Endothelial cell of umbilical vein (primary cell): ENCODE measurements at regions not wholly inside any gene's neighbourhood (a gene's known extent, or its start where the extent isn't known, plus 50 kb on each side); places are given as distances from the start of the nearest gene placed in this dataset.

Source experiments
- EZH2 ChIP-seq: IDR thresholded peaks from 2 replicates; pipeline ENCODE4 v1.6.1; 2012; ENCODE audit warnings: borderline replicate concordance, low read depth, mild to moderate bottlenecking, moderate library complexity, low read length, inconsistent platforms; ENCODE audit not compliant: severe bottlenecking
- FOS ChIP-seq: IDR thresholded peaks from 2 replicates; pipeline ENCODE4 v1.6.1; 2011; ENCODE audit warnings: mild to moderate bottlenecking, low read length, moderate library complexity, borderline replicate concordance; ENCODE audit not compliant: insufficient read depth
- JUN ChIP-seq: IDR thresholded peaks from 2 replicates; pipeline ENCODE4 v1.6.1; 2011; ENCODE audit warnings: borderline replicate concordance, low read depth; ENCODE audit not compliant: insufficient read length, insufficient read depth
- POLR2A ChIP-seq: IDR thresholded peaks from 2 replicates; pipeline ENCODE4 v1.6.1; 2012; ENCODE audit warnings: low read depth, mild to moderate bottlenecking, control low read depth, low read length
- POLR2AphosphoS5 ChIP-seq: IDR thresholded peaks from 2 replicates; pipeline ENCODE4 v1.6.1; 2012; ENCODE audit warnings: low read depth, mild to moderate bottlenecking, control low read depth, low read length, moderate library complexity; ENCODE audit not compliant: insufficient read depth
- TF ChIP-seq, protein P1 (sequence below), 2 donors: IDR thresholded peaks; 1 replicate in 1 of 2; 2 replicates in 1 of 2; pipeline ENCODE4 v1.5.1; 2011; ENCODE audit warnings: low read length in 2 of 2, mild to moderate bottlenecking in 2 of 2, moderate library complexity in 2 of 2, control low read depth in 1 of 2, inconsistent platforms in 1 of 2, low read depth in 1 of 2; ENCODE audit not compliant: insufficient read depth in 1 of 2; ENCODE audit errors: extremely low read depth in 1 of 2
- TF ChIP-seq, protein P2 (sequence below): IDR thresholded peaks from 2 replicates; pipeline ENCODE4 v1.6.1; 2011; ENCODE audit not compliant: insufficient read depth, insufficient read length

DNA sequence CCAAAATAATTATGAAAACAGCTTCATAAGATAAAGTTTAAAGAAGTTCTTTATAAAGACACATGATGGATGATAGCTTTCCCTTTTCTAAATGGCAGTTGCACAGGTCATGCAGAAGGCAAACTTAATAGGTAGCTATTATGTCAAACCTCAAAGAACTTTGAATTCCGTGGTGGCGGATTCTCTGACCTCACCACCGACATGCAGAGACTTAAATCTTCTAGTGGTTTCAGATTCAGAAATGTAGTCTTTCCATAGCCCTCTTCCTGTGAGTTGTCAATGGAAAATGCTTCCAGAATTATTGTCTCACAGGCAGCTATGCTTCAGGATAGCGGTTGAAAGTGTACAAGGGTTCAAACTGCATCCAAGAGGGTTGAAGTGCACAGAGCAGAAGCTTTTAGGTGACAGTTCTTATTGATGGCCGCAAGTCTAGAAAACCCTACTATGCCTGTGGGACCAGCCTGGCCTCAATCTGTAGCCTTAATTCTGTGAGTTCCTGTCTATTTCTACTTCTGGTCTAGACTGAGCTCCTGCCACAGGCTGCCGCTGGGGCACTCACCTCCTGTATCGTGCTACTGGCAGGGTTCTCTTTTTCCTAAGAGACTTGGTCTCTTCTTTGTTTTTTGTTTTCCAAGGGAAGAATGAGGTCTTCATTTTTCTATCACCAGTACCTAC lies 117.0 kb upstream of the ERRFI1 start:
- no peak for TF ChIP-seq POLR2A
- TF ChIP-seq, protein P1, sequence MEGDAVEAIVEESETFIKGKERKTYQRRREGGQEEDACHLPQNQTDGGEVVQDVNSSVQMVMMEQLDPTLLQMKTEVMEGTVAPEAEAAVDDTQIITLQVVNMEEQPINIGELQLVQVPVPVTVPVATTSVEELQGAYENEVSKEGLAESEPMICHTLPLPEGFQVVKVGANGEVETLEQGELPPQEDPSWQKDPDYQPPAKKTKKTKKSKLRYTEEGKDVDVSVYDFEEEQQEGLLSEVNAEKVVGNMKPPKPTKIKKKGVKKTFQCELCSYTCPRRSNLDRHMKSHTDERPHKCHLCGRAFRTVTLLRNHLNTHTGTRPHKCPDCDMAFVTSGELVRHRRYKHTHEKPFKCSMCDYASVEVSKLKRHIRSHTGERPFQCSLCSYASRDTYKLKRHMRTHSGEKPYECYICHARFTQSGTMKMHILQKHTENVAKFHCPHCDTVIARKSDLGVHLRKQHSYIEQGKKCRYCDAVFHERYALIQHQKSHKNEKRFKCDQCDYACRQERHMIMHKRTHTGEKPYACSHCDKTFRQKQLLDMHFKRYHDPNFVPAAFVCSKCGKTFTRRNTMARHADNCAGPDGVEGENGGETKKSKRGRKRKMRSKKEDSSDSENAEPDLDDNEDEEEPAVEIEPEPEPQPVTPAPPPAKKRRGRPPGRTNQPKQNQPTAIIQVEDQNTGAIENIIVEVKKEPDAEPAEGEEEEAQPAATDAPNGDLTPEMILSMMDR (IDR thresholded peaks at IDR 0.05; ENCODE audit: extremely low read depth in 1 of 2, insufficient read depth in 1 of 2, low read depth in 1 of 2, low read length in 2 of 2) = no peak
- no peak for TF ChIP-seq JUN
- TF ChIP-seq, protein P2, sequence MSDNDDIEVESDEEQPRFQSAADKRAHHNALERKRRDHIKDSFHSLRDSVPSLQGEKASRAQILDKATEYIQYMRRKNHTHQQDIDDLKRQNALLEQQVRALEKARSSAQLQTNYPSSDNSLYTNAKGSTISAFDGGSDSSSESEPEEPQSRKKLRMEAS = no peak
- no peak for TF ChIP-seq EZH2
- no peak for TF ChIP-seq FOS
- no peak for TF ChIP-seq POLR2AphosphoS5
